GM18861 (cell line): ENCODE measurements at regions not wholly inside any gene's neighbourhood (a gene's known extent, or its start where the extent isn't known, plus 50 kb on each side); places are given as distances from the start of the nearest gene placed in this dataset.

Experiments used
- ATAC-seq: cut with Tn5 transposase; IDR thresholded peaks from one replicate; pipeline ENCODE4 v1.9.1; 2021; ENCODE audit not compliant: unreplicated experiment

DNA sequence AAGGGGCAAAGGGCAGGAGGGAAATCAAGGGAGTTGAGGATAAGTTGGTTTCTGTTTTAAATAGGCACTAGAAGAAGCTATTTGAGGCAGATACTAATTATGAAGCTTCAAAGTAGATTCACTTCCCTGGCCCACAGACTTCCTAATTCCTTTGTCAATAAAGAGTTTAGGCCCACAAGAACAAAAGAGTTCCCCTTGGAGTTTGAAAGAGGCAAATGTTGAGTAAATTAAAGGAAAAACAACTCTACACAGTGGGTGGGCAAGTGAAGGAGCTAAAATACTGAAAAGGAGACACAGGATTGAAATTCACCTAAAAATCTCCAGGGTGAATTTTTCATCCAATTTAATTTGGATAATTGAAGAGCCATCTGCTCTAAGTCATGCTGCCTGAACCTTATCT lies 411.7 kb upstream of the RORA start:
- no peak for ATAC-seq

DNA sequence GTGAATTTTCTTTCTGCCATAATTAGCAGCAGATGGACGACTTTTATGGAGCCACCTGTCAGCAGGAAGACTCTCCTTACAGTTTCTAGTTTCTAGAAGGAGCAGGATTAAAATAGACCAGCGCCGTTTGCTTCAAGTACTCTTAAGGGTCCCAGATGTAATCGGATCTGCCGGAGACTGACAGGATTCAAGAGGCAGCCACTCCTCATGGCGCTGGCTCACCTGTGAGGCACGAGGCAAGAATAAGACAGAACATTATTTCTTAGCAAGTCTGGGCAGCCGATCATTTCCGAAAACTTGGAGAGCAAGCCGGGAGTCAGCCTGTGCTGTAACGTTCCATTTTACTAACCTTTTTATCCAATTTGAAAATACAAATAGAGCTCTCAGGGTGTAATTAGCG lies 410.4 kb upstream of the RORA start:
- no peak for ATAC-seq

DNA sequence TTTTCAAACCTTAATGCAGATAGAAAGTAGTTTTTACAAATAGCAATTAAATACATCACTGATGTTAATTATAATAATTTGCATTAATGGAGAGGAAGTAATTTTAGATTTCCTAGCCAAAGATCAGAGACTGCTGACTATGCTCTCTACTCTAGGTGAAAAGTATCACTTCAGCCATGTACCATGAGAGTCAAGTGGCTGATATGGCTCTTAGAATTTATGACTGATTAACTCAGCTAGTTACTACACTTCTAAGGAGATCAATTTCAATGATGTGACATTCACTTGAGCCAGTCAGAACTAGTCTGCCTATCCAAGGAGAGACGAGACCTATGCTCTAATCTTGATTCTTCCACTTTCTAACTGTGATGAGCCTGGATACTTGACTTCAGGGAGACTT lies 405.7 kb upstream of the RORA start:
- no peak for ATAC-seq

DNA sequence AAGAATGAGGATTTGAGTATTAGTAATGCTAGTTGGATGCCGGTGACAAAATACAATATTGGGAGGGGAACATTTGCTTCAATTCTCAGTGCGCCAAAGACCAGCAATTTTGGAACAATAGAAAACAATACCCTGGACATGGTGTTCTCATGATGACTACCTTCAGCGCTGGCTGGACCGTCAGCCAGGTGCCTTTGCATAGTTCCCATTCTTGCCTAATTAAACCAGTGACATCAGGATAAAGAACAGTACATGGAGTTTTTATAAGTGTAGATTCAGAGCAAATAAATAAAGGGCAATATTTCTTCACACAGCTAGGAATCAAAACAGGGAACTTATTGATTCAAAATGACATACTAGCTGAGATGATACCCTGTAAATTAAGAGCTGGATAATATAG lies 404.8 kb upstream of the RORA start:
- ATAC-seq, result no peak

DNA sequence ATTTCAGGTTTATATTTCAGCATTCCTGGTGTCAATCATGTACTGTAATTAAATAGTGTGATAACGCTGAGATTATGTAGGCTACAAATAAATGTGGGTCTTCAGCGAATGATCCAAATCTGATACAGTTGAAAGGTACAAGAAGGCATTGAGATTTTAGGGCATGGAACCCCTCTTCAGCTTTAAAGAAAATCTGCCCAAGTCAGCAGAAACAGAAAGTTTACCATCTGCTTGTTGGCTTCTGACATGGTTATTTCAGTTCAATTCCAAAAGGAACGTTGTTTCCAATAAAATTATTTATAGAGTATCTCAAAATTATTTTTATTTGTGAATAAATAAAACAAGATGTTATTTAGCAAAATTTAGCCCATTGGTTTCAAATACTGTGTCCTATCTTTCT lies 400.2 kb upstream of the RORA start:
- no peak for ATAC-seq

DNA sequence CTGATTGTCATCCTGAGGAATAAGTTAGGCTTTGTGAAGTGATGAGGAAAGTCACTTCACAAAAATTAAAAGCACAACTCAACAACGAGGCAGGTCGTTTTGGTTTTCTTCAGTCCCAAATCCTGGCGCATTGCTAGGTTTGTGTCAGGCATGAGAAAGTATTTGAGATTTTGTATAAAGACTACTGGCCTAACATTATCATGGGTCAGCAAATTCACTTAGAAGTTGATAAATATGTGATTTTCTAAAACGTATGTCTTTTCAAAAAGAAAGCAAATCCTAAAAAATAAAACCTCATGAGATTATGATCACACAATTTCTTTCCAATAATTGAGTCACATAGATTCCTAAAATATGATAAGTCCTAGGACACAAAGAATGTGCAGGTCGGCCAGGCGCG lies 395.8 kb upstream of the RORA start:
- ATAC-seq, result no peak

DNA sequence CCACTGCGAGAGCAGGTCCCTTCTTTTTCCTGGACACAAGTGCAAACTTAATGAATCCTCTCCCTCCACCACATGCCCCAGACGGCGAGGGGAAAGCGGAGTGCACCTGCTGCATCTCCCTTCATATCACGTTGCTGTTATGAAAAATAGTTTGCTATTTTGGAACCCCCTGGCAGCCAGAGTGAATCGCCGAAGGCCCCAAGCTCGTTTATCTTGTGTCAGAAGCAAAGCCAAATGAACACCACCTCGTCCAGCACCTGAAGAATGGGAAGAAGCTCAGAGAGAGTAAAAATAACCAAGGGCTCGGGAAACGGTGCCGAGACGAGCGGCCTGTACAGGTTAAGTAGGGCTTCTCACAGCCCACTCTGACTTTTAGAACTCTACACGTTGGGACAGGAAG lies 394.6 kb upstream of the RORA start:
- no peak for ATAC-seq

DNA sequence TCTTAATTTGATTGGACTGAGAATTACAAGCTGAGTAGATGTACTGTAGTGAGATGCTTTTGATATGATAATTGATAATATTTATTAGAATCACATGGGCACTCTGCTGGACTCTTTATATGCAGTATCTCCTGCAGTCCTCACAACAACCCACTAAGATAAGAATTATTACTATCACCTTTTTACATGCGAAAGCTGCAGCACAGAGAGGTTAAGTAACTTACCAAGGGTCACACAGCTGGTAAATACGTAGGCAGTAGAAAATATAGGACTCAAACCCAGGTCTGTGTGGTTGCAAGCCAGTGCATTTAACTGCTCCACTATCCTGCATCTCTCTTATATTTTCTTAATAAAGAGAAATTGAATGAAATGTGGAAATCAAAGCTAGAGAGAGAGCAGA lies 392.8 kb upstream of the RORA start:
- ATAC-seq, result no peak

DNA sequence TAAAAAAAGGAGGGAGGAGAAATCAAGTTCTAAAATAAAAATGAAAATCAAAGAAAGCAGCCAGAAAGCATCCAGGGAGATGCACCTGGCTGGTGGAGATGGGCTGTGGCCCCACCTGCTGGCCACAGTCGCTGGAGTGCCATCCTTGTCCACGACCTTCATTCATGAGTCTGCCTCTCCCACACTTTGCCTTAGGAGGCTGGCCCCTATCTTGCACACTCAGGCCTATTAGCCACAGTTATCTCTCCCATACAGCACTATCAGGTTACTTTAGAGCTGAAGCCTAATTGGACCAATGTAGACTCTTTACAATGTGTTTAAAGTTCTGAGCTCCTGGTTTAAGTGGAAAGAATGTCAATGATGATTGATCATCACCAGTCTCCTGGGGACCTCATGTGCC lies 392.0 kb upstream of the RORA start:
- no peak for ATAC-seq

DNA sequence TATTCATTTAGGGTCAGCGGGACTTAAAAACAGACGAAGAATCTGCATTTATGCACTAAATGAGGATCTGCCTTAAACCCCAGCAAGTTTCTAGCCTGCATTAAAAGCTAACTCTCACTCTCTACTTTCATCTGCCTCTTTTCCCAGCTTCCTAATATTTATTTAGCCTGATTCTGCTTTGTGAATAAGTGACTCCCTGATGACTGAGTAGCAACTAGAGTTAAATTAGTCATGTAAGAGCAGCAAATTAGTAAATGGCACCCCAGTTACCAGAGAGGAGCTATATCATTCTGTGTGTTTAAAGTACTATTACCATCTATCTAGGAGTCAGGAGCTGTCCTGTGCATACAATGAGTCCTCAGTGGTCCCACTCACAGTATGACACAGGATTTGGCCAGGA lies 391.0 kb upstream of the RORA start:
- ATAC-seq, result no peak

DNA sequence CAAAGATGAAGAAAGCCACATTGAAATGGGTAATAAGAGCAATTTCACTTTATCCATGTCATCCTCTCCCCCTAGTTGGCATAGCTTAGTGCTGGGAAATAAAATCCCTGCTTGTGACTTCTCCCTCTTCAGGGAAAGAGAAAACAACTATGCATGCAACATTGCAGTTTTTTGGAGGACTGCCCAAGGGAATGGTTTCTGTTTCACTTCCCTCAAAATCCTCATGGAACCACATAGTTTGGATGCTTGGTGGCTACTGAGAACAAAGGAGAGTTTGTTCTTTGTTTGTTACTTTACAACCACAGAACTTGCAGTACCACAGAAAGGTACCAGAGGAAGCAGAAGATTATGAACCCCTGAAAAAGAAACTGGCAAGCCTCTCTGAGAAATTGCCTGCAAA lies 384.6 kb upstream of the RORA start:
- no peak for ATAC-seq

DNA sequence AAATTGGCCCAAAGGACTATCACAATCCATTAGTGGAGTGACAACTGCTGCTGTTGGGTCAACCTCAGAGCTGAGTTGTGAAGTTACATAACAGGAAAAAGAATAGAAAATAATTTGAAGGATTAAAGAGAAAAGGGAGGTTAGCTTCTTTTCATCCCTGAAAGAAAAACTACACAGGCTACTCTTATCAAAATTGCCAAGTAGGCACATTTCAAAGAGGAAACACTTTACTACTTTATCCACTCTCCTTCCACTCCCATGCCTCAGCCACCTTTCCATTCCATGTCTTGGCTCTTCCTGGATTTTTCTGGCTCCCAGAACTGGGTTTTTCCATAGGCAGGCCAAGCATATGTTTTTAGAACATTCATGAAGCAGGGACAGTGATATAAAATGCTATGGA lies 384.0 kb upstream of the RORA start:
- ATAC-seq, result no peak

DNA sequence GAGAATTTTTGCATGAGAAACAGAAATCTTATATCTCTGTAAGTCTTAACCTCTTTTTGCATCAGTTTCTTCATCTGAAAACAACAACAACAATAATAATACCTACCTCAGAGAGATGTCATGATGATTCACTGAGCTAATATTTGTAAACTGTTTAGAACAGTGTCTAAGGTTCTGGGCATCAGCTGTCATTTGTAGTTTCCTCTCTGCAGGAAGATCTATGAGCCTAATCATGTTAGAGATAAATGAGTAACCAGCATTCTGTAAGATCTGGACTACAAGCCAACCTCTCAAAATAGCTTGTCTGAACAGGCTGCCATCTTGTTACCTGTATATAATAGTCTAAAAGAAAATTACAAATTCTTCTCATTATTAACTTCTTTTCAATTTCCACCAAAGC lies 383.0 kb upstream of the RORA start:
- no peak for ATAC-seq

DNA sequence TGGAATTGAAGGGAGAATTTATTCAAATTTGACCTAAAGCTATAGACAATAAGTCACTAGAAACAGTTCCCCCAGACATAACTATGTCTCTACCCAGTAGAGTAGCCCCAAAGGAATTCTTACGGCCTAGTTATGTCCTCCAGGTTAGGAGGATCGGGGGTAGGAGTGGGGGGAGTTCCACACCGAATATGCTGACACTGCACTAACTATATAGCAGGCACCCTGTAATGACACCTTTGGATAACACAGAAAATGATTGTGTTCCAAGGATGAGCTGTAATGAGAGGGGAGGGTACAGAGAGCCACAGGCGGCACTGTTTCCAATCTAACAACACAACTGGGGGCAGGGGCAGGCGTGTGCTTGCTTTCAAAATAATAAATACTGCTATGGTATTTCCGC lies 376.2 kb upstream of the RORA start:
- ATAC-seq, result no peak

DNA sequence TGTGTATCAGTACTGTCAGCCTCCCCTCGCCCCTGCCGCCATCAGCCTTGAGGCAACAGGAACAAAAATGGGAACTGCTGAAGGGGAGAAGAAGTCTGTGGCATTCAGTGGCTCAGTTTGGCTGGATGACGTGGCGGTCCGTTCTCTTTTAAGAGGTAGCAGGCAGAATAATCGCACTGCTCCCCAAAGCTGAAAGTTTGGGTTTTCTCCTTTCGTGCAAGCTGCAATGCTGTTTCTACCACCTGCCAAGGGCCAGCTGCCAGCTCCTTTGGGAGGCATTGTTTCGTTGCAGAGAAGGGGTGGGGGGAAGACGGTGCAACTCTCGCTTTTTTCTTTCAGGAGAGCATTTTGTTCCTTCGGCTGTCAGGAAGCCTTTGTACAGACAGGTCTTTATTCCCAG lies 369.6 kb upstream of the RORA start:
- ATAC-seq, result no peak

DNA sequence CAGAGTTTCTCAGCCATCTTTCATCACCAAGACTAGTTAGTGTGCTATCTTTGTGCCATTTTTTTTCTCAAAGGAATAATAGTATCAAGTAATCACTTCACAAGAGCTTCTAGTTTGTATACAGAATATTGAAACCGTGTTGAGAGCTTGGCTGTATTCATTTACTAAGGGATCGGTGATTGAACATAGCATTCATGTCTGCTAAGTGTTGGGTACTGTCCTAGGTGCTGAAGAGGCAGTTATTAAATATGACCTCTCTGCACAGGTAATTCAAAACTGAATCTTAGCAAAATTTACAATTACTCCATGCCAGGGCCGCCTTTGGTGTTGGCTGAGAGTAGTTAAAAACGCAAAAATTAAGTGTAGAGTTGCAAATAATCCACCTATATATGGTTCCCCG lies 355.3 kb upstream of the RORA start:
- no peak for ATAC-seq

DNA sequence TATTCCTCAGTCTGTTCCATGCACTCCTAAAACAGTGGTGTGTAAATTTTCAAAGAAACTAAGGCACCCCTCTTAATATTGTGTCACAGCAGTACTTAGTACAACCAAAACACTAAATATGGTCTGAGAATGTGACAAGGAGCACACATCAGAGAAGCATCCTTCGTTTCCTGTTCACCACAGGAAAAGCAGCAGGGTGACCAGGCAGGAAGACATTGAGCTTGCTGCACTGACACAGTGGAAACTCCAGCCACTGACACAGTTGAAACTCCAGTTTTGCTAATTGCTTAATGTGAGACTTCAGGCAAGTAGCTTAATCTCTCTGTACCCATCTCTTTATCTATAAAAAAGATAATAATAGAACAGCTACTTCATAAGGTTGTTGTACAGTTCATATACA lies 353.0 kb upstream of the RORA start:
- ATAC-seq, result no peak

DNA sequence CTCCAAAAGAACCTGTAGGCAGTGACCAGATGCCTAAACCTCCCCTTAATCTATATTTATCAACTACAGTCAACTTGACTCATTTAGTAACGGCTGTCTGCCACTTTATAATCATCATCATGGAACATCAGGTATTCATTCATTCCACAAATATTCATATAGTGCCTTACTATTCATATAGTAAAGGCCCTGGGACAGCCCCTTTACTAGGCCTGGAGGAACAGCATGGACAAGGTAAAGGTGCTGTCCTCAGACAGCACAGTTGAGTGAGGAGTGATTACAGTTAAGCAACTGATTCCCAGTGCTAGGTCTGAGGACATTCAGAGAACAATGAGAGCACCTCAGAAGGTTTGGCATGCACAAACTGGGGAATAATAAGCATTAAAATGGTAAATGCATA lies 346.5 kb upstream of the RORA start:
- no peak for ATAC-seq

DNA sequence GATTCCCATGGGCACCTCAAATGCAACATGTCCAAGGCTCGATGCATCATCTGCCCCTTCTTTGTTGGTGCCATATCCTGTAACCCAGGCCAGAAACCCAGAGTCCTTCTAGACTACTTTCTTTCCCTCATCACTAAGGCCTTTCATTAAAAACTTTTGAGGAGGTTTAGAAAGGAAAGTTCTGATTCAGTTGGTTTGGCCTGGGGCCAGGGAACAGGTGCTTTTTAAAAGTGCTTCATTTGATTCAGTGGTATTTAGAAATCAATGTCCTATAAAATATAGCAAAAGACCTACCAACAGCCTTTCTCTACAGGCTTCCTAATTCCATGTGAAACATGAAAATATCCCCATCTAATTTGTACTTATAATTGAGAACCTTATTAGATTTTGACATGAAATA lies 341.9 kb upstream of the RORA start:
- ATAC-seq, result no peak

DNA sequence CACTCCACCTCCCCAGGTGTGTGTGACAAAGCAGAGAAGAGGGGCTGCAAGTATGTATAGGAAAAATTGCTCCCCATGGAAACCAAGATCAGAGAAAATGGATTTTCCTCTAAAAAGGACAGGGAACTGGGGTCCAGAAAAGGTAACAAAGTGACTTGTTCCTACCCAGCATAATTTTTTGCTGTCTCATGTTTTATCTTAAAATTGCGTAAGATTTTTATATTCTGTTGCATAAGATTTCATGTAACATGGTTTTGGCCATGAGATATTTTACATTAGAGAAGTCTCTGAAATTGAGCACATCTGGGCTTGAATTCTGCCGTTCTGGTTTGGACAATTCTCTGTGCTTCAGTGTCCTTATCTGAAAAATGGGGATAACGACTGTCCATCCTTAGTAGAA lies 335.7 kb upstream of the RORA start:
- ATAC-seq, result no peak

DNA sequence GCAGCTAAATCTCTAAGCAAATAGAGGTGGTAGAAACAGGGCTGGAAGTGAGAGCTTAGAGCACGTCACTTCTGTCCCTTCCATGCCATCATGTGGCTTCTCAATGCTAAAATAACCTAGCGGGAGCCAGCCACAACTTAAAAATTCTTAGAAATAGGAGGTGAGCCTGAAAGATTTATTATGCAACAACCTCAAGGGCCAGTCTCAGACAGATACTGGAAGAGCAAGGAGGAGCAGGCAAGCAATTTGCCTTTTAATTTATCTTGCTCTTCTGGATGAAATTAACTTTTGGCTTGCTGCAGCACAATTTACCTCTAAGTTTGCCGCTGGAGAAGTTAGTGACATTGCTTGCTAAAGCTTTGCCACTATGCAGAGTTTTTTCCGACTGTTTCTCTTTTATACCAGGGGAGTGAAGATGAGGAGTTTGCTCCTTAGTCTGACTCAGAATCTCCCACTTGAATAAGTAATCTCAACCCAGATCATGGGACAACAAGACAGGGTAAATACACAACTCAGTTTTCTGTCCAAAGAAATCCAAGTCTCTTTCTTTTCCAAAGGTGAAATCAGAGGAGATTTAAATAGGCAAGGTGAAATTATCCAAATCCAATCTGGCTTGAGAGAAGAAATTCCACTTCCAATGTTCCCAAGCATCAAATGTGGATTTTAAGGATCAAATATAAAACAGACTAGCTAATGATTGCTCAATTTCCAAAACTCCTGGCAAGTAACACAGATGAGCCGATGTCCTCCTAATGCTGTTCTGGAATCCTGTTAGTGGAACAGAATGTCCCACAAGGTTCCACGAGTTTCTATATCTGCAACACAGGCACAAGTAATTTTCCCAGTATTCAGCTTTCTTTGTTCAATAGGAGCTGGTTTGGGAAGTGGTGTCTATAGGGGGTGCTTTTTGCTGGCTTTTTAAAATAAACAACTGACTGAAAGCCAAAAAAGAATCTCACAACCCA lies 329.4 kb upstream of the RORA start:
- ATAC-seq, result no peak

DNA sequence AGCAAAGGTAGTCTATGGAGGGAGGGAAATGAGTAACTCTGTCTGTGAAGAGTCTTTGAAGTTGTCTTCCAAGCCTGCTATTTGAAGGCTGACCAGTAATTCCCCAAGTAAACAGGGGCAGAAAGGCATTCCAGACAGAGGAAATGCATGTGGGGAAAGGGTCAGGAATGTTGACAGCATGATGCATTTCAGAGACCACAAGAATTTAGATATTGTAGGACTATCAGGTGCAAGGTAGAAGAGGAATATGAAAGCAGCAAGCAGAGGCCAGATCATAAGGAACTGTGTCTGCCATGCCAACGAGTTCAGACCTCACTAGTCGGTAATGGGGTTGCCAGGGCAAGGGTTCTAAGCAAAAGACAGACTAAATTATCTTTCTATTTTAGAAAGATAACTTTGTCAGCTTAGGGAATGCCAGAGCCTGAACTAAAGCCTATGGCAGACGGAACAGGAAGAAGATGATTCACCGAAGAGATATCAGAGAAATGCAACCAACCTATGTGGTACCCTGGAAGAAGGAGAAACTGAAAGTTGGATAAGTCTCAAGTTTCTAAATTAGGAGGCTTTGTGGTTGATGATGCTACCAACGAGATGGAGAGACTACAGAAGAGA lies 327.0 kb upstream of the RORA start:
- no peak for ATAC-seq

DNA sequence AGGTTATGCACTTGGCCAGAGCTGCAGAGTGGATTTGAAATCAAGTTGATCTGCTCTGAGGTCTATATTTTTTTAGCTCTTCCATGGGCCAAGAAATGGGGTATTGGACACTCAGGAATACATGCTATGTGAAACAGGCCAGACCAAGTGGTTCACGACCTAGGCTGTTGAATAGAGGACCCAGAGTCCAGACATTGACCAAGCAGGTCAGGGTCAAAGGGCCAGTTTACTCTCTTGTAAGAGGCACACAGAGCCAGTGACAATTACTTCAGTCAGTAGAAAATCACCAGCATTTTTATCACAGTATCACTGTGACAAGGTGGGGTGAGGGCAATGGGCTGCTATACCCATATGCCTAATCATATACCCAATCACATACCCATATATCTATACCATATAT lies 320.6 kb upstream of the RORA start:
- ATAC-seq, result no peak
